Stimulated activated naive CD4-positive, alpha-beta T cell treated with Interleukin-2 at 50 U/mL for 16 hours (primary cell): ENCODE measurements at regions not wholly inside any gene's neighbourhood (a gene's known extent, or its start where the extent isn't known, plus 50 kb on each side); places are given as distances from the start of the nearest gene placed in this dataset.
"Not testable (repeated sequence)": the region's sequence is repeated elsewhere in the genome, so short reads cannot be mapped to it uniquely, and the experiment has no call there.

Source experiments
- DNase-seq: peaks from one replicate; lab custom pipeline; 2025; lab: John Stamatoyannopoulos, UW

GRCh38 chr1:219352961-219353651, 179.4 kb downstream of the LYPLAL1 start:
- DNase-seq = no peak

- no peak for DNase-seq
Measured at GRCh38 chr1:219350172-219350931, 176.7 kb downstream of the LYPLAL1 start.

- no peak for DNase-seq
Measured at GRCh38 chr1:219347921-219348391, 174.3 kb downstream of the LYPLAL1 start.

- no peak for DNase-seq
Measured at GRCh38 chr1:219347376-219347775, 173.7 kb downstream of the LYPLAL1 start.

GRCh38 chr1:219345953-219346352, 172.3 kb downstream of the LYPLAL1 start:
- DNase-seq = no peak

- DNase-seq = no peak
Measured at GRCh38 chr1:219342836-219343235, 169.2 kb downstream of the LYPLAL1 start.

- no peak for DNase-seq
Measured at GRCh38 chr1:219340796-219341195, 167.1 kb downstream of the LYPLAL1 start.

GRCh38 chr1:219339466-219339865, 165.8 kb downstream of the LYPLAL1 start:
- DNase-seq = no peak

- DNase-seq = no peak
Measured at GRCh38 chr1:219337588-219337987, 163.9 kb downstream of the LYPLAL1 start.

GRCh38 chr1:219333626-219334025, 159.9 kb downstream of the LYPLAL1 start:
- DNase-seq = no peak

GRCh38 chr1:219331424-219331823, 157.7 kb downstream of the LYPLAL1 start:
- DNase-seq = no peak

GRCh38 chr1:219330669-219331068, 157.0 kb downstream of the LYPLAL1 start:
- DNase-seq = no peak

GRCh38 chr1:219330001-219330400, 156.3 kb downstream of the LYPLAL1 start:
- no peak for DNase-seq

GRCh38 chr1:219329578-219329977, 155.9 kb downstream of the LYPLAL1 start:
- no peak for DNase-seq

GRCh38 chr1:219326843-219327242, 153.2 kb downstream of the LYPLAL1 start:
- no peak for DNase-seq

- no peak for DNase-seq
Measured at GRCh38 chr1:219325368-219325742, 151.7 kb downstream of the LYPLAL1 start.

GRCh38 chr1:219324629-219325367, 151.1 kb downstream of the LYPLAL1 start:
- DNase-seq = no peak

GRCh38 chr1:219324171-219324570, 150.5 kb downstream of the LYPLAL1 start:
- DNase-seq = no peak

GRCh38 chr1:219323426-219323825, 149.7 kb downstream of the LYPLAL1 start:
- no peak for DNase-seq

GRCh38 chr1:219322766-219323165, 149.1 kb downstream of the LYPLAL1 start:
- DNase-seq = no peak

- DNase-seq = not testable (repeated sequence)
Measured at GRCh38 chr1:219320563-219320962, 146.9 kb downstream of the LYPLAL1 start.

- DNase-seq = no peak
Measured at GRCh38 chr1:219318826-219319225, 145.1 kb downstream of the LYPLAL1 start.
